ENCODE measurements at regions not wholly inside any gene's neighbourhood (a gene's known extent, or its start where the extent isn't known, plus 50 kb on each side); places are given as distances from the start of the nearest gene placed in this dataset.

DNA sequence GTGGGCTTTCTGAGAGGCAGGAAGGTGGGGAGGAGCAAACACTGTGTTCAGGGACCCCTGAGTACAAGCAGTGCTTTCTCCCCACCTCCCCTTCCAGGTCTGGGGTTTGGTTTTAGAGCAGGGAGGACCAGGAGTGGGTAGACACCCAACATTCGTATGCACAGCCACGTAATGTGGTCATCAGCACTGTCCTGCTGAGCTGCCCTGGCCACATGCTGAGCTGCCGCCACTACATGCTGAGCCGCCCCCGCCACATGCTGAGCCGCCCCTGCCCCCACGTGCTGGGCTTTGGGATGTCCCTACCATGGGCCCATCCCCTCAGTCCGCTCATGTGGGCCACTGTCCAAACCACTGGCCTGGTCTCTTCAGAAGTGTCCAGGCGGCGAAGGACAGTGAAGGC is 214.9 kb upstream of the CST7 start:
- Histone ChIP-seq H3K4me2 (ENCODE audit: low read depth, low read length, poor library complexity, severe bottlenecking) (no peak overlapping the region), H3K9me3 (ENCODE audit: insufficient read depth, low read depth, low read length) (no peaks in the 10 kb centered on the region), H3K79me2 (ENCODE audit: insufficient read depth, low read length) (no peaks in the 10 kb centered on the region), H3K4me3 (ENCODE audit: low read length, poor library complexity, severe bottlenecking) (no peak overlapping the region), H3K9ac (ENCODE audit: low read depth, low read length, poor library complexity, severe bottlenecking) (no peak overlapping the region), H3K9me2 (replicated peaks; ENCODE audit: low read depth, low read length) (no peaks in the 10 kb centered on the region), H2AFZ (ENCODE audit: low read length) (no peak overlapping the region), H3K4me1 (ENCODE audit: insufficient read depth, low read length, poor library complexity, severe bottlenecking) (no peaks in the 10 kb centered on the region), H3K36me3 (ENCODE audit: insufficient read depth, low read length) (no peaks in the 10 kb centered on the region), H3F3A (ENCODE audit: low read depth) (no peaks in the 10 kb centered on the region), H3K27me3 (ENCODE audit: insufficient read depth, low read length, poor library complexity, severe bottlenecking) (no peaks in the 10 kb centered on the region), H4K20me1 (ENCODE audit: insufficient read depth, low read length, poor library complexity, severe bottlenecking) (no peaks in the 10 kb centered on the region)
- no peak for TF ChIP-seq EZH2phosphoT487 (IDR thresholded peaks at IDR 0.05; ENCODE audit: borderline replicate concordance)
- TF ChIP-seq, protein P1, sequence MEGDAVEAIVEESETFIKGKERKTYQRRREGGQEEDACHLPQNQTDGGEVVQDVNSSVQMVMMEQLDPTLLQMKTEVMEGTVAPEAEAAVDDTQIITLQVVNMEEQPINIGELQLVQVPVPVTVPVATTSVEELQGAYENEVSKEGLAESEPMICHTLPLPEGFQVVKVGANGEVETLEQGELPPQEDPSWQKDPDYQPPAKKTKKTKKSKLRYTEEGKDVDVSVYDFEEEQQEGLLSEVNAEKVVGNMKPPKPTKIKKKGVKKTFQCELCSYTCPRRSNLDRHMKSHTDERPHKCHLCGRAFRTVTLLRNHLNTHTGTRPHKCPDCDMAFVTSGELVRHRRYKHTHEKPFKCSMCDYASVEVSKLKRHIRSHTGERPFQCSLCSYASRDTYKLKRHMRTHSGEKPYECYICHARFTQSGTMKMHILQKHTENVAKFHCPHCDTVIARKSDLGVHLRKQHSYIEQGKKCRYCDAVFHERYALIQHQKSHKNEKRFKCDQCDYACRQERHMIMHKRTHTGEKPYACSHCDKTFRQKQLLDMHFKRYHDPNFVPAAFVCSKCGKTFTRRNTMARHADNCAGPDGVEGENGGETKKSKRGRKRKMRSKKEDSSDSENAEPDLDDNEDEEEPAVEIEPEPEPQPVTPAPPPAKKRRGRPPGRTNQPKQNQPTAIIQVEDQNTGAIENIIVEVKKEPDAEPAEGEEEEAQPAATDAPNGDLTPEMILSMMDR (conservative IDR thresholded peaks at IDR 0.05; ENCODE audit: low read length), result no peak

DNA sequence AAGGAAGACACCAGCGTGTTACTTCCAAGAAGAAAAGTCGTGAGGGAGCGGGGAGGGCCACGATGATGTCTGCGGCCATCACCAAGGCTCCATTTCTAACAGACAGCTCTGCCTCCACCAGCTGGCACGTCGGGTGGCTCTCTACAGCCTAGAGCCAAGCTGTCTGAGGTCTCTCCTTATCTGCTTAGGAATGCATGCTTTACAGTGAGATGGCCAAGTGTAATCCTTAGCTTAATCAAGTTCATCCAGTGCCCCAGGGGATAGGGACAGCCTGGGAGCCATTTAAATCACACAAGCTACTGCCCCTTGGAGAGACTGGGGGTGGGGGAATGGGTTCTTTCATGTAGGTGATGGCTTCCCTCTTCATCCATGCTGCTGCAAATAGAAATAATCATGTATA is 213.8 kb upstream of the CST7 start:
- Histone ChIP-seq H3K9ac (ENCODE audit: low read depth, low read length, poor library complexity, severe bottlenecking) (no peak overlapping the region), H3F3A (ENCODE audit: low read depth) (no peaks in the 10 kb centered on the region), H3K9me2 (replicated peaks; ENCODE audit: low read depth, low read length) (no peaks in the 10 kb centered on the region), H3K9me3 (ENCODE audit: insufficient read depth, low read depth, low read length) (no peaks in the 10 kb centered on the region), H3K36me3 (ENCODE audit: insufficient read depth, low read length) (no peaks in the 10 kb centered on the region), H3K4me3 (ENCODE audit: low read length, poor library complexity, severe bottlenecking) (no peak overlapping the region), H4K20me1 (ENCODE audit: insufficient read depth, low read length, poor library complexity, severe bottlenecking) (no peaks in the 10 kb centered on the region), H3K4me2 (ENCODE audit: low read depth, low read length, poor library complexity, severe bottlenecking) (no peak overlapping the region), H3K4me1 (ENCODE audit: insufficient read depth, low read length, poor library complexity, severe bottlenecking) (peaks cover 7% of the 10 kb centered on the region), H2AFZ (ENCODE audit: low read length) (no peak overlapping the region), H3K27me3 (ENCODE audit: insufficient read depth, low read length, poor library complexity, severe bottlenecking) (no peaks in the 10 kb centered on the region), H3K79me2 (ENCODE audit: insufficient read depth, low read length) (no peaks in the 10 kb centered on the region)
- TF ChIP-seq, protein P1 (conservative IDR thresholded peaks at IDR 0.05; ENCODE audit: low read length), result no peak
- no peak for TF ChIP-seq EZH2phosphoT487 (IDR thresholded peaks at IDR 0.05; ENCODE audit: borderline replicate concordance)

DNA sequence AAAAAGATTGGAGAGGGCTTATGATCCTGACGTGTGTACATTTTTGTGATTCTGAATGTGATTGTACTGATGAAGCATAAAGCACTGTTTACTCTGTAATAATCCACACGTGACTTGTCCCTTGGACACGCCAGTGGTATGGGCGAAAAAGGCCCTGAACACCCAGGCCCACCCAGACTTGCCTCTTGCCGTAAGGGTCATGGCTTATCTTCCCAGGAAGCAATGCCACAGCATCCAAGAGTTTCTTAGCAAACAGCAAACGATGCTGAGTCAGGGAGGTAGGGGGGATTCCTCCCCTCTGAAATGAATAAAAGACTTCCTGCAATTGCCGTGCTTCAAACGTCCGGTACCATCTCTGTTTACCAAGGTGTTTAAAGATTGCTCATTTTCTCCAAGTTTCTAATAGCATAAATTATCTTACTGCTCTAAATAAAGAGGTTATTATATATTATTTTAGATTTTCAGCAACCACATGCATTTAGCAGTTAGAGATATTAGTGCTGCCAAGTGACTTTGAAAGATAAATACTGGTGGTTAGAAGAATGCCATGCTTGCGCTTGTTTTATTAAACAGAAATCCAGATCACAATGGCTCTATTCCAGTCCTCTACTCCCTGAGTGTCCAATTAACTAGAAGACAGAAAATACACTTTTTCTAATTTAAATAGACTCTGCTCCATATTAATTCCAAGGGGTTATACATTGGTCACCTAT is 212.8 kb upstream of the CST7 start:
- Histone ChIP-seq H3K9ac (ENCODE audit: low read depth, low read length, poor library complexity, severe bottlenecking) (no peak overlapping the region), H2AFZ (ENCODE audit: low read length) (no peak overlapping the region), H3K27me3 (ENCODE audit: insufficient read depth, low read length, poor library complexity, severe bottlenecking) (no peaks in the 10 kb centered on the region), H3K9me3 (ENCODE audit: insufficient read depth, low read depth, low read length) (no peaks in the 10 kb centered on the region), H3K36me3 (ENCODE audit: insufficient read depth, low read length) (no peaks in the 10 kb centered on the region), H3K4me1 (ENCODE audit: insufficient read depth, low read length, poor library complexity, severe bottlenecking) (peaks cover 7% of the 10 kb centered on the region), H3K79me2 (ENCODE audit: insufficient read depth, low read length) (no peaks in the 10 kb centered on the region), H3F3A (ENCODE audit: low read depth) (no peaks in the 10 kb centered on the region), H3K4me3 (ENCODE audit: low read length, poor library complexity, severe bottlenecking) (no peak overlapping the region), H3K9me2 (replicated peaks; ENCODE audit: low read depth, low read length) (no peaks in the 10 kb centered on the region), H4K20me1 (ENCODE audit: insufficient read depth, low read length, poor library complexity, severe bottlenecking) (no peaks in the 10 kb centered on the region), H3K4me2 (ENCODE audit: low read depth, low read length, poor library complexity, severe bottlenecking) (no peak overlapping the region)
- TF ChIP-seq EZH2phosphoT487 (IDR thresholded peaks at IDR 0.05; ENCODE audit: borderline replicate concordance), result no peak
- TF ChIP-seq, protein P1 (conservative IDR thresholded peaks at IDR 0.05; ENCODE audit: low read length), result no peak

Measured in Loucy (cell line).